SH-SY5Y (cell line): ENCODE measurements at regions not wholly inside any gene's neighbourhood (a gene's known extent, or its start where the extent isn't known, plus 50 kb on each side); places are given as distances from the start of the nearest gene placed in this dataset.

ENCODE experiments used
- GATA2 ChIP-seq: IDR thresholded peaks from 2 replicates; pipeline ENCODE4 v1.6.1; 2011; ENCODE audit warnings: mild to moderate bottlenecking, low read depth, low read length
- GATA3 ChIP-seq: IDR thresholded peaks from 2 replicates; pipeline ENCODE4 v1.6.1; 2011; ENCODE audit warnings: low read depth, mild to moderate bottlenecking, low read length, moderate library complexity

- TF ChIP-seq GATA3 (no peak), GATA2 (no peak)
Measured at GRCh38 chr4:158958489-158959270, 144.2 kb upstream of the RAPGEF2 start.

GRCh38 chr4:158962393-158962792, 140.5 kb upstream of the RAPGEF2 start:
- no peak for TF ChIP-seq GATA2
- no peak for TF ChIP-seq GATA3

GRCh38 chr4:158964114-158964727, 138.7 kb upstream of the RAPGEF2 start:
- TF ChIP-seq GATA3 (no peak), GATA2 (no peak)

- TF ChIP-seq GATA3 (no peak), GATA2 (peak; percentile 17; the same call in 1 of the 2 replicates)
Measured at GRCh38 chr4:158964728-158965124, 138.2 kb upstream of the RAPGEF2 start.

- TF ChIP-seq GATA3 = no peak
- no peak for TF ChIP-seq GATA2
Measured at GRCh38 chr4:158965226-158965625, 137.7 kb upstream of the RAPGEF2 start.

- no peak for TF ChIP-seq GATA2
Measured at GRCh38 chr4:158966091-158966490, 136.8 kb upstream of the RAPGEF2 start.

- TF ChIP-seq GATA2 (no peak), GATA3 (no peak)
Measured at GRCh38 chr4:158968961-158969360, 133.9 kb upstream of the RAPGEF2 start.

GRCh38 chr4:158970812-158971211, 132.1 kb upstream of the RAPGEF2 start:
- no peak for TF ChIP-seq GATA3
- no peak for TF ChIP-seq GATA2

- TF ChIP-seq GATA2 (no peak), GATA3 (no peak)
Measured at GRCh38 chr4:158991534-158992155, 111.2 kb upstream of the RAPGEF2 start.

- TF ChIP-seq GATA3 (no peak), GATA2 (no peak)
Measured at GRCh38 chr4:158993891-158994290, 109.0 kb upstream of the RAPGEF2 start.

GRCh38 chr4:158995040-158995439, 107.8 kb upstream of the RAPGEF2 start:
- no peak for TF ChIP-seq GATA3
- no peak for TF ChIP-seq GATA2

- no peak for TF ChIP-seq GATA3
Measured at GRCh38 chr4:158995965-158996364, 106.9 kb upstream of the RAPGEF2 start.

- TF ChIP-seq GATA2 = no peak
- TF ChIP-seq GATA3 = no peak
Measured at GRCh38 chr4:158996669-158997074, 106.2 kb upstream of the RAPGEF2 start.

GRCh38 chr4:158997660-158998349, 105.1 kb upstream of the RAPGEF2 start:
- TF ChIP-seq GATA3 = no peak
- no peak for TF ChIP-seq GATA2
